Esophagus muscularis mucosa (tissue), 4 donors: ENCODE measurements at regions not wholly inside any gene's neighbourhood (a gene's known extent, or its start where the extent isn't known, plus 50 kb on each side); places are given as distances from the start of the nearest gene placed in this dataset.
"Not testable (repeated sequence)": the region's sequence is repeated elsewhere in the genome, so short reads cannot be mapped to it uniquely, and the experiment has no call there.

Source experiments
- DNase-seq: peaks from one replicate; pipeline ENCODE4 v3.0.0-alpha.2; 2017; ENCODE audit errors: extremely low spot score
- H3K27ac ChIP-seq, 4 donors: fragments of 200-600 bp; sonication (generic); replicated peaks in 1 of 4; 1 replicate in 3 of 4; 2 replicates in 1 of 4; pipeline ENCODE4 v1.5.1; 2016 to 2019; ENCODE audit warnings: mild to moderate bottlenecking in 1 of 4
- H3K27me3 ChIP-seq, 4 donors: fragments of 200-600 bp; sonication (generic); one replicate each; pipeline versions ENCODE4 v1.5.1 to v1.6.0; 2016 to 2019
- H3K36me3 ChIP-seq, 4 donors: fragments of 200-600 bp; sonication (generic); one replicate each; pipeline ENCODE4 v1.5.1; 2016 to 2019
- H3K4me1 ChIP-seq, 4 donors: fragments of 200-600 bp; sonication (generic); one replicate each; pipeline ENCODE4 v1.5.1; 2016 to 2019
- H3K4me3 ChIP-seq, 4 donors: fragments of 200-600 bp; sonication (generic); 1 replicate in 2 of 4; 2 replicates in 2 of 4; pipeline ENCODE4 v1.5.1; 2016 to 2019; ENCODE audit warnings: mild to moderate bottlenecking in 4 of 4, moderate library complexity in 1 of 4
- H3K9me3 ChIP-seq, 4 donors: fragments of 200-600 bp; sonication (generic); 1 replicate in 3 of 4; 2 replicates in 1 of 4; pipeline ENCODE4 v1.5.1; 2016 to 2019
- EP300 ChIP-seq: sonication (generic); formaldehyde crosslinking; IDR thresholded peaks from one replicate; pipeline ENCODE4 v1.6.1; 2017; ENCODE audit warnings: antibody characterized with exemption
- POLR2A ChIP-seq: fragments of 450-650 bp; IDR thresholded peaks from one replicate; pipeline ENCODE4 v1.6.1; 2017; ENCODE audit warnings: antibody characterized with exemption, moderate library complexity, mild to moderate bottlenecking, low read depth
- POLR2AphosphoS5 ChIP-seq, 2 donors: sonication (generic); formaldehyde crosslinking; IDR thresholded peaks; one replicate each; pipeline ENCODE4 v1.6.1; 2017; ENCODE audit warnings: antibody characterized with exemption in 2 of 2
- WGBS: methylation state at CpG from one replicate; pipeline ENCODE4 v1.1.5; 2018; 5-methylcytosine and 5-hydroxymethylcytosine counted together
- intact Hi-C: fragments of 100-400 bp; cut with DNase I; formaldehyde crosslinking; loops from one replicate; pipeline ENCODE4 v1.15.1; 2023
- TF ChIP-seq, protein P1 (sequence below), 3 experiments: fragments of 200-600 bp in 2 of 3; fragments of 450-650 bp in 1 of 3; sonication (generic) in 2 of 3; IDR thresholded peaks; one replicate each; pipeline ENCODE4 v1.5.1; 2017 to 2019; ENCODE audit warnings: antibody characterized with exemption in 3 of 3, mild to moderate bottlenecking in 2 of 3, moderate library complexity in 1 of 3

DNA sequence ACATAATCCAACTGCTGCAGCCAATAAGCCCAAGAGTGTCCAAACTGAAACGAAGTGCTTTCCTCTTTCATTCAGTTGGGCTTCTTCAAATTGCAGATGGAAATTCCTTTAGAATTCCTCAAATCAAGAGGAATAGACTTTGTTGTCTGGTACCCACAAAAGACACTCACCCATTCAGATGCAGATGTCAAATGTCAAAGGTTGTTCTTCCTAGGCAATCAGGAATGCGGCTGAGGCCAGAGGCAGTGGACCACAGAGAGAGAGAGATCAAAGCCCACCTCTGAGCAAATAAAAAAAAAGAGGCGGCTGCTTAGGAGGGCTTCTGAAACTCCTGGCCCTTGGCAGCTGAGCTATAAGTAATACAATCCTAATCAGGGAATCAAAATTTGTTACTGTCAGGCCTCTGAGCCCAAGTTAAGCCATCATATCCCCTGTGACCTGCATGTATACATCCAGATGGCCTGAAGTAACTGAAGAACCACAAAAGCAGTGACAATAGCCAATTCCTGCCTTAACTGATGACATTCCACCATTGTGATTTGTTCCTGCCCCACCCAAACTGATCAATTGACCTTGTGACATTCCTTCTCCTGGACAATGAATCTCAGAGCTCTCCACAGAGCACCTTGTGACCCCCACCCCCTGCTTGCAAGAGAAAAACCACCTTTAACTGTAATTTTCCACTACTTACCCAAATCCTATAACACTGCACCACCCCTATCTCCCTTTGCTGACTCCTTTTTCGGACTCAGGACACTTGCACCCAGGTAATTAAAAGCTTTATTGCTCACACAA lies 303.0 kb upstream of the GJE1 start:
- TF ChIP-seq, protein P1, sequence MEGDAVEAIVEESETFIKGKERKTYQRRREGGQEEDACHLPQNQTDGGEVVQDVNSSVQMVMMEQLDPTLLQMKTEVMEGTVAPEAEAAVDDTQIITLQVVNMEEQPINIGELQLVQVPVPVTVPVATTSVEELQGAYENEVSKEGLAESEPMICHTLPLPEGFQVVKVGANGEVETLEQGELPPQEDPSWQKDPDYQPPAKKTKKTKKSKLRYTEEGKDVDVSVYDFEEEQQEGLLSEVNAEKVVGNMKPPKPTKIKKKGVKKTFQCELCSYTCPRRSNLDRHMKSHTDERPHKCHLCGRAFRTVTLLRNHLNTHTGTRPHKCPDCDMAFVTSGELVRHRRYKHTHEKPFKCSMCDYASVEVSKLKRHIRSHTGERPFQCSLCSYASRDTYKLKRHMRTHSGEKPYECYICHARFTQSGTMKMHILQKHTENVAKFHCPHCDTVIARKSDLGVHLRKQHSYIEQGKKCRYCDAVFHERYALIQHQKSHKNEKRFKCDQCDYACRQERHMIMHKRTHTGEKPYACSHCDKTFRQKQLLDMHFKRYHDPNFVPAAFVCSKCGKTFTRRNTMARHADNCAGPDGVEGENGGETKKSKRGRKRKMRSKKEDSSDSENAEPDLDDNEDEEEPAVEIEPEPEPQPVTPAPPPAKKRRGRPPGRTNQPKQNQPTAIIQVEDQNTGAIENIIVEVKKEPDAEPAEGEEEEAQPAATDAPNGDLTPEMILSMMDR (IDR thresholded peaks at IDR 0.05), result no peak
- TF ChIP-seq EP300 (no peak), POLR2A (no peak), POLR2AphosphoS5 (IDR thresholded peaks at IDR 0.05) (no peak)
- no peaks in the 10 kb centered on the region for H3K4me1 ChIP-seq
- H3K27me3 ChIP-seq, result no peaks in the 10 kb centered on the region
- no peaks in the 10 kb centered on the region for H3K36me3 ChIP-seq
- intact Hi-C loops, result no loop called here
- no peak overlapping the region for H3K27ac ChIP-seq
- no peak overlapping the region for H3K4me3 ChIP-seq
- H3K9me3 ChIP-seq, result no peaks in the 10 kb centered on the region
- 65% methylated on average over 4 of the region's 4 CpGs for WGBS
- DNase-seq, result no peak

DNA sequence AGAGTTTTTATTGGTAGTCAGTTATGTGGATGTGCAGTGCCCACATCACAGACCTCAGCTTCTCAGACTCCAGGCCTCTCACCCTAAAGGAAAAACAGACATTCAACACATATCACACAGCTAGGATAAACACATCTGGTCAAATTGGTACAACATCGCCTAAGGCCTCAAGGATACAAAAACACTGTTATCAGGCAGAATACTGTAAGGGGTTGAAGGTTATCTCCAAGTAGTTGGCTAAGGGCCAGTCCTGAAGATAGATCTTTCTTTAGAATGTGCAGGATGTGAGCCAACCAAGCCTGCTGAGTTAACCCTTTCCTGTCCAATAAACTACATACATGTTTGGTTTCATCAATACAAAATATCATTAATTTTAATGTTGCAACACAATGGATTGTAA lies 308.4 kb upstream of the GJE1 start:
- Histone ChIP-seq H3K27ac (no peak overlapping the region), H3K9me3 (no peaks in the 10 kb centered on the region), H3K36me3 (no peaks in the 10 kb centered on the region), H3K4me3 (no peak overlapping the region), H3K4me1 (no peaks in the 10 kb centered on the region), H3K27me3 (no peaks in the 10 kb centered on the region)
- no peak for DNase-seq
- intact Hi-C loops, result no loop called here
- WGBS, result 59% methylated on average over 1 of the region's 1 CpG
- TF ChIP-seq POLR2AphosphoS5 (IDR thresholded peaks at IDR 0.05) (no peak), EP300 (no peak), POLR2A (no peak)
- TF ChIP-seq, protein P1 (IDR thresholded peaks at IDR 0.05), result no peak

DNA sequence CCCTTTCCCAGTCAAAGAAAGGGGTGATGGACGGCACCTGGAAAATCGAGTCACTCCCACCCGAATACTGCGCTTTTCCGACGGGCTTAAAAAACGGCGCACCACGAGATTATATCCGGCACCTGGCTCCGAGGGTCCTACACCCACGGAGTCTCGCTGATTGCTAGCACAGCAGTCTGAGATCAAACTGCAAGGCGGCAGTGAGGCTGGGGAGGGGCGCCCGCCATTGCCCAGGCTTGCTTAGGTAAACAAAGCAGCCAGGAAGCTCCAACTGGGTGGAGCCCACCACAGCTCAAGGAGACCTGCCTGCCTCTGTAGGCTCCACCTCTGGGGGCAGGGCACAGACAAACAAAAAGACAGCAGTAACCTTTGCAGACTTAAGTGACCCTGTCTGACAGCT lies 317.7 kb upstream of the GJE1 start:
- H3K27ac ChIP-seq, H3K9me3 ChIP-seq, H3K4me1 ChIP-seq, DNase-seq, H3K36me3 ChIP-seq, intact Hi-C loops, H3K27me3 ChIP-seq, H3K4me3 ChIP-seq: not testable (repeated sequence)
- WGBS, result 96% methylated on average over 13 of the region's 16 CpGs

DNA sequence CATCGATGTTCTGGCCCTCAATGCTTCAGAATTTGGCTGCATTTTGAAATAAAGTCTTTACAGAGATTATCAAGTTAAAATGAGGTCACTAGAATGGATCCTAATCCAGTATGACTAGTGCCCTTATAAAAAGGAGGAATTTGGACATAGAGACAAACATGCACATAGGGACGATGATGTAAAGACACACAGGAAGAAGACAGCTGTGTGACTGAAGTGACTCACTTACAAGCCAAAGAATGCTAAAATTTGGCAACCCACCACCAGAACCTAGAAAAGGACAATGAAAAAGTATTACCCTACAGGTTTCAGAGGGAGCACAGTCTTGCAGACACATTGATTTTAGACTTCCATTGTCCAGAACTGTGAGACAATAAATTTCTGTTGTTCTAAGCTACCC lies 322.8 kb upstream of the GJE1 start:
- Histone ChIP-seq H3K36me3 (no peaks in the 10 kb centered on the region), H3K4me3 (no peak overlapping the region), H3K27ac (no peak overlapping the region), H3K9me3 (no peaks in the 10 kb centered on the region), H3K4me1 (no peaks in the 10 kb centered on the region), H3K27me3 (no peaks in the 10 kb centered on the region)
- DNase-seq, result no peak
- intact Hi-C loops, result no loop called here
- no peak for TF ChIP-seq POLR2A
- no peak for TF ChIP-seq EP300
- TF ChIP-seq, protein P1 (IDR thresholded peaks at IDR 0.05), result no peak
- TF ChIP-seq POLR2AphosphoS5 (IDR thresholded peaks at IDR 0.05), result no peak
- 81% methylated on average over 2 of the region's 2 CpGs for WGBS

DNA sequence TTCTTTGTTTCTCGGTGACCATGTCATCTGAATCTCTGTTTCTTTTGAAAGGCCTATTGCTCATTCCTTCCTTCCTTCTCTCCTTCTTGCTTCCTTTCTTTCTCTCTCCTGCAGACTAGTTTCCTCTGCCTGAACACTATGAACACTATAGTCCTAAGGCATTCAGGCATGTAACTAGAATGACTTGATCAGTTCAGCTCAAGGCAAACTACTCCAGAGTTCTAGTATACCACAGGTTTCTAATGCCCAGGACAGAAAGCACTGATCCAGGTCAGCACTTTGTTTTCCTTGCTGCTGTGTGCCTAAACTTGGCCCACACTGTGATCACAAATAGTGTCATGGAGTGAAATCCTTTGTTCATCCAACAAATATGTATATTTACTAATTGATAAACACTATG lies 324.1 kb upstream of the GJE1 start:
- Histone ChIP-seq H3K36me3 (no peaks in the 10 kb centered on the region), H3K27ac (no peak overlapping the region), H3K4me3 (no peak overlapping the region), H3K4me1 (no peaks in the 10 kb centered on the region), H3K9me3 (no peaks in the 10 kb centered on the region), H3K27me3 (no peaks in the 10 kb centered on the region)
- no peak for DNase-seq
- no peak for TF ChIP-seq POLR2AphosphoS5 (IDR thresholded peaks at IDR 0.05)
- no peak for TF ChIP-seq POLR2A
- no peak for TF ChIP-seq EP300
- TF ChIP-seq, protein P1 (IDR thresholded peaks at IDR 0.05), result no peak
- WGBS, result 74% methylated on average over 1 of the region's 1 CpG
- intact Hi-C loops, result no loop called here

DNA sequence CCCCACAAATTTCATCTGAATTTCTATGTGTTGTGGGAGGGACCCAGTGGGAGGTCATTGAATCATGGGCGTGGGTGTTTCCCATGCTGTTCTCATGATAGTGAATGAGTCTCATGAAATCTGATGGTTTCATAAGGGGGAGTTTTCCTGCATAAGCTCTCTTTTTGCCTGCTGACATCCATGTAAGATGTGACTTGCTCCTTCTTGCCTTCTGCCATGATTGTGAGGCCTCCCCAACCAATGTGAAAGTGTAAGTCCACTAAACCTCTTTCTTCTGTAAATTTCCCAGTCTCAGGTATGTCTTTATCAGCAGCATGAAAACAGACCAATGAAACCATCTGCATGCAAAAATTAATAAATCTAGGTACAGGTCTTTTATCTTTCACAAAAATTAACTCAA lies 331.8 kb upstream of the GJE1 start:
- H3K27me3 ChIP-seq, H3K4me3 ChIP-seq, intact Hi-C loops, DNase-seq, H3K27ac ChIP-seq, H3K4me1 ChIP-seq, H3K9me3 ChIP-seq, H3K36me3 ChIP-seq: not testable (repeated sequence)
- WGBS, result 64% methylated on average over 1 of the region's 1 CpG
